Activated naive CD4-positive, alpha-beta T cell treated with anti-CD3 and anti-CD28 coated beads for 36 hours (primary cell): ENCODE measurements at regions not wholly inside any gene's neighbourhood (a gene's known extent, or its start where the extent isn't known, plus 50 kb on each side); places are given as distances from the start of the nearest gene placed in this dataset.
"Not testable (repeated sequence)": the region's sequence is repeated elsewhere in the genome, so short reads cannot be mapped to it uniquely, and the experiment has no call there.

Source experiments
- CTCF ChIA-PET: fragments of 350-600 bp; sonication (Branson Sonifier 250); formaldehyde crosslinking; loops from one replicate; lab custom pipeline; 2021; ENCODE audit warnings: antibody characterized with exemption; lab: Charles Lee
- DNase-seq: peaks from one replicate; pipeline ENCODE4 v3.0.0-alpha.2; 2020
- H3K27ac Mint-ChIP-seq: one replicate; pipeline ENCODE4 v1.8.0; 2021; ENCODE audit warnings: mild to moderate bottlenecking, mixed read lengths
- H3K27me3 Mint-ChIP-seq: one replicate; pipeline ENCODE4 v1.8.0; 2021; ENCODE audit warnings: low read depth, mixed read lengths
- H3K36me3 Mint-ChIP-seq: one replicate; pipeline ENCODE4 v1.8.0; 2021; ENCODE audit warnings: low read depth, mixed read lengths
- H3K4me1 Mint-ChIP-seq: one replicate; pipeline ENCODE4 v1.8.0; 2021; ENCODE audit warnings: low read depth, mixed read lengths
- H3K4me3 Mint-ChIP-seq: one replicate; pipeline ENCODE4 v1.8.0; 2021; ENCODE audit warnings: mild to moderate bottlenecking, moderate library complexity, mixed read lengths
- H3K9me3 Mint-ChIP-seq: one replicate; pipeline ENCODE4 v1.8.0; 2021; ENCODE audit warnings: mixed read lengths
- intact Hi-C: fragments of 100-400 bp; cut with micrococcal nuclease; formaldehyde crosslinking; loops from one replicate; pipeline ENCODE4 v1.15.1; 2023

GRCh38 chr10:81251457-81252115 is 623.4 kb upstream of the NRG3 start:
- no peaks in the 10 kb centered on the region for H3K27me3 Mint-ChIP-seq
- CTCF ChIA-PET: no interaction called here
- no peak overlapping the region for H3K27ac Mint-ChIP-seq
- no peak for DNase-seq
- H3K9me3 Mint-ChIP-seq: no peaks in the 10 kb centered on the region
- intact Hi-C loops: no loop called here
- no peak overlapping the region for H3K4me3 Mint-ChIP-seq
- H3K36me3 Mint-ChIP-seq: no peaks in the 10 kb centered on the region
- H3K4me1 Mint-ChIP-seq: no peaks in the 10 kb centered on the region

GRCh38 chr10:81264991-81265390 is 610.0 kb upstream of the NRG3 start:
- DNase-seq, H3K4me1 Mint-ChIP-seq, H3K4me3 Mint-ChIP-seq, H3K36me3 Mint-ChIP-seq, H3K27ac Mint-ChIP-seq, intact Hi-C loops, H3K27me3 Mint-ChIP-seq, H3K9me3 Mint-ChIP-seq, CTCF ChIA-PET: not testable (repeated sequence)

- intact Hi-C loops: no loop called here
- Mint-ChIP-seq H3K4me3 (no peak overlapping the region), H3K4me1 (no peaks in the 10 kb centered on the region), H3K27me3 (peaks cover 2% of the 10 kb centered on the region), H3K36me3 (no peaks in the 10 kb centered on the region), H3K9me3 (no peaks in the 10 kb centered on the region), H3K27ac (no peak overlapping the region)
- CTCF ChIA-PET: no interaction called here
- DNase-seq: no peak
Measured at GRCh38 chr10:81270051-81270450, 604.9 kb upstream of the NRG3 start.

- H3K4me1 Mint-ChIP-seq: no peaks in the 10 kb centered on the region
- H3K4me3 Mint-ChIP-seq: no peak overlapping the region
- DNase-seq: no peak
- intact Hi-C loops: no loop called here
- H3K36me3 Mint-ChIP-seq: no peaks in the 10 kb centered on the region
- CTCF ChIA-PET: no interaction called here
- no peaks in the 10 kb centered on the region for H3K27me3 Mint-ChIP-seq
- H3K27ac Mint-ChIP-seq: no peak overlapping the region
- H3K9me3 Mint-ChIP-seq: no peaks in the 10 kb centered on the region
Measured at GRCh38 chr10:81280497-81281479, 594.2 kb upstream of the NRG3 start.

GRCh38 chr10:81288544-81288943 is 586.5 kb upstream of the NRG3 start:
- peaks cover 9% of the 10 kb centered on the region for H3K9me3 Mint-ChIP-seq
- no peak for DNase-seq
- H3K27ac Mint-ChIP-seq: no peak overlapping the region
- H3K4me3 Mint-ChIP-seq: no peak overlapping the region
- no peaks in the 10 kb centered on the region for H3K36me3 Mint-ChIP-seq
- intact Hi-C loops: no loop called here
- no peaks in the 10 kb centered on the region for H3K4me1 Mint-ChIP-seq
- CTCF ChIA-PET: no interaction called here
- H3K27me3 Mint-ChIP-seq: peaks cover 2% of the 10 kb centered on the region

- Mint-ChIP-seq H3K27ac (no peak overlapping the region), H3K4me1 (no peaks in the 10 kb centered on the region), H3K36me3 (no peaks in the 10 kb centered on the region), H3K4me3 (no peak overlapping the region), H3K9me3 (peaks cover 7% of the 10 kb centered on the region), H3K27me3 (no peaks in the 10 kb centered on the region)
- no peak for DNase-seq
- CTCF ChIA-PET: no interaction called here
- intact Hi-C loops: no loop called here
Measured at GRCh38 chr10:81297292-81297691, 577.7 kb upstream of the NRG3 start.

- intact Hi-C loops: no loop called here
- no peak overlapping the region for H3K27ac Mint-ChIP-seq
- H3K4me1 Mint-ChIP-seq: no peaks in the 10 kb centered on the region
- CTCF ChIA-PET: no interaction called here
- H3K4me3 Mint-ChIP-seq: no peak overlapping the region
- no peak for DNase-seq
- H3K9me3 Mint-ChIP-seq: peaks cover 5% of the 10 kb centered on the region
- H3K27me3 Mint-ChIP-seq: no peaks in the 10 kb centered on the region
- no peaks in the 10 kb centered on the region for H3K36me3 Mint-ChIP-seq
Measured at GRCh38 chr10:81303656-81304055, 571.3 kb upstream of the NRG3 start.

GRCh38 chr10:81306971-81307782 is 567.8 kb upstream of the NRG3 start:
- H3K9me3 Mint-ChIP-seq: no peaks in the 10 kb centered on the region
- H3K36me3 Mint-ChIP-seq: no peaks in the 10 kb centered on the region
- CTCF ChIA-PET: no interaction called here
- H3K27me3 Mint-ChIP-seq: no peaks in the 10 kb centered on the region
- DNase-seq: no peak
- no peak overlapping the region for H3K27ac Mint-ChIP-seq
- intact Hi-C loops: no loop called here
- no peaks in the 10 kb centered on the region for H3K4me1 Mint-ChIP-seq
- no peak overlapping the region for H3K4me3 Mint-ChIP-seq

- Mint-ChIP-seq H3K9me3 (no peaks in the 10 kb centered on the region), H3K4me1 (no peaks in the 10 kb centered on the region), H3K27ac (no peak overlapping the region), H3K27me3 (no peaks in the 10 kb centered on the region), H3K4me3 (no peak overlapping the region), H3K36me3 (no peaks in the 10 kb centered on the region)
- DNase-seq: no peak
- intact Hi-C loops: no loop called here
- CTCF ChIA-PET: no interaction called here
Measured at GRCh38 chr10:81309041-81309552, 565.9 kb upstream of the NRG3 start.

GRCh38 chr10:81314471-81314870 is 560.5 kb upstream of the NRG3 start:
- no peak overlapping the region for H3K27ac Mint-ChIP-seq
- H3K4me1 Mint-ChIP-seq: no peaks in the 10 kb centered on the region
- H3K36me3 Mint-ChIP-seq: no peaks in the 10 kb centered on the region
- no peak overlapping the region for H3K4me3 Mint-ChIP-seq
- DNase-seq: no peak
- intact Hi-C loops: no loop called here
- H3K27me3 Mint-ChIP-seq: no peaks in the 10 kb centered on the region
- CTCF ChIA-PET: no interaction called here
- H3K9me3 Mint-ChIP-seq: no peaks in the 10 kb centered on the region

- H3K36me3 Mint-ChIP-seq: no peaks in the 10 kb centered on the region
- no peaks in the 10 kb centered on the region for H3K27me3 Mint-ChIP-seq
- no peak overlapping the region for H3K4me3 Mint-ChIP-seq
- CTCF ChIA-PET: no interaction called here
- intact Hi-C loops: no loop called here
- no peaks in the 10 kb centered on the region for H3K4me1 Mint-ChIP-seq
- H3K27ac Mint-ChIP-seq: no peak overlapping the region
- DNase-seq: no peak
- H3K9me3 Mint-ChIP-seq: no peaks in the 10 kb centered on the region
Measured at GRCh38 chr10:81315026-81315425, 560.0 kb upstream of the NRG3 start.

- intact Hi-C loops: no loop called here
- H3K27ac Mint-ChIP-seq: no peak overlapping the region
- CTCF ChIA-PET: no interaction called here
- no peaks in the 10 kb centered on the region for H3K36me3 Mint-ChIP-seq
- DNase-seq: no peak
- H3K4me3 Mint-ChIP-seq: no peak overlapping the region
- H3K9me3 Mint-ChIP-seq: no peaks in the 10 kb centered on the region
- no peaks in the 10 kb centered on the region for H3K4me1 Mint-ChIP-seq
- H3K27me3 Mint-ChIP-seq: no peaks in the 10 kb centered on the region
Measured at GRCh38 chr10:81348003-81348402, 527.0 kb upstream of the NRG3 start.
